HG03520 (cell line): ENCODE measurements at regions not wholly inside any gene's neighbourhood (a gene's known extent, or its start where the extent isn't known, plus 50 kb on each side); places are given as distances from the start of the nearest gene placed in this dataset.

Experiments
- ATAC-seq: cut with Tn5 transposase; IDR thresholded peaks from one replicate; pipeline ENCODE4 v1.9.1; 2021; ENCODE audit warnings: mild to moderate bottlenecking, moderate library complexity; ENCODE audit not compliant: unreplicated experiment

- no peak for ATAC-seq
Measured at GRCh38 chr1:222046684-222047263, 304.9 kb upstream of the DUSP10 start.

- no peak for ATAC-seq
Measured at GRCh38 chr1:222045786-222046185, 303.9 kb upstream of the DUSP10 start.

DNA sequence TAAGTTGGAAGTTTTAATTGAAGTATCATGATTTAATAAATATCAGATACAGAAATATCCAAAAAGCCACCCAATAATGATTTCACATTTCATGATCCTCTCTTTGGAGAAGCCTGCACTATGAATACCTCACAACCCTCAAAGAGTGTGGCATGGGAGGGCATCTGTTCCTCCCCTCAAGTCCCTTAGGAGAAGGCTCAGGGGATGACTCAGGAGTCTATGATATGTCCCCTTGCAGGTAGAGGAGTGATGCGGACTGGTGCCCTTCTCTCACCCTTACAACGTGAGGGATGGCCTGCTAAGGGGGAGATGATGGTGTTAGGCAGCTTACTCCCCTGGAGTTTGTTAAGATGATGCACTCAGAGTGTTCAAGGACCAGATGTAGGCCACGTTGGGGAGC lies 303.3 kb upstream of the DUSP10 start:
- ATAC-seq = no peak

- ATAC-seq = no peak
Measured at GRCh38 chr1:222043444-222044292, 301.8 kb upstream of the DUSP10 start.

DNA sequence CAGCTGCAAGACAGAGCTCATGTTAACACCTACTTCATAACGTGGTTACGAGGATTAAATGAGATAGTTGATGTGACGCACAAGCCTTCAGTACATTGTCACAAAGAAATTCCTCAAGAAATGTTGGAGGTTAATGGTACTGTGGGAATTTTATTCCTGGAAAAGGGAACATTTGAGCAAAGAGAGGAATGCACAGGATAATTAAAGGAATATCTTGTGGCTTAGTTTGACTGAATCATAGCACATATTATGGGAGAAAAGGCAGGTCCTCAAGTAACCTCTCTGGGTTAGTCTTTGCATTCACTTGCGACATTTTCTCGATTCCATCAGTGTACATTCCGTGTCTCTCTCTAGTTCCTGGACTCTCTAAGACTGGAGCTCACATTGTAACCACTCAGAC lies 300.2 kb upstream of the DUSP10 start:
- no peak for ATAC-seq

DNA sequence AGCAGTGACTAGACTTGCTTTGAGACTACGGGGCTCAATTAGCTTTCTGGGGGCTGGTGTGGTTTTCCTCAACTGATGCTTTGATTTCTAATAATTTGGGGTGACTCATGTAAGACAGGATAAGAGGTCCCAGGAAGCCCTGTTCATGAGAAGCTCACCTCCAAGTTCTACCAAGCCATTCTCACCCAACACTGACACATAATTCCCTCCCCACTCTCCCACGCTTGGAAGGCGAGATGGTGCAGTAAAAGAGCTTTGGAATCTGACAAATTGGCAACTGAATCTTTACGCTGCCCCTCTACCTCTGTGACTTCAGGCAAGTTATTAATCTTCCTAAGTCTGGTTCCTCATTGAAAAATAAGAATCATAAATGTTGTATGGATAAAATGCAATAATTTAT lies 299.1 kb upstream of the DUSP10 start:
- ATAC-seq = no peak

DNA sequence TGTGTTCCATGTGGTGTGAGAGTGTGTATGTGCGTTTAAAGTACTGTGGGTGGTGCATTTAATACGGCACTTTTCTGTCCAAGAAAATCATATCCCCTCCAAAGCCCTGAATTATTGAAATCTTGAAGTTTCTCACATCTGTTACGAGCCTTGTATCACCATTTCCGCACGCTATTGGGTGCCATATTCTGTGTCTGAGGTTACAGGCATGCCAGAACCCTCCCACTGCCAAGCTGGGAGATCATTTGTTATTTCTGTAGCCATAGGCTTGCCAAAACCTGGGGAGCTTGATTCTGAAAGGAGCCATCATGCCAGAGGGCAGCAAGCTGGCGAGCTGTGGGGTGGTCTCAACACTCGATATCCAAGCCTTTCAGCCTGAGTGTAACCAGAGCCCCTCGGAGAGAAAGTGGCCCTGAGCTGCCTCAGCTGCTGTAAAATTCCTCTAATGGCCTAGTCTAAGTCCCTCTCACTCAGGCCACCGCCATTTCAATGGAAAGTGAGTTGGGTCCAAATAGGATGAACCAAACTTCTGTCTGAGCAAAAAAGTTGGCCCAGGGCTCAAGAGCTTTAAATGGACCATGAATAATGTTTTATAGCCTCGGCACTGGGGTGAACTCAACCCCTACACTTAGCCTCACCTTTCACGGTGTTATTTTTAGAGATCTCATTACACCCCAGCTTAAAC lies 298.4 kb upstream of the DUSP10 start:
- no peak for ATAC-seq

DNA sequence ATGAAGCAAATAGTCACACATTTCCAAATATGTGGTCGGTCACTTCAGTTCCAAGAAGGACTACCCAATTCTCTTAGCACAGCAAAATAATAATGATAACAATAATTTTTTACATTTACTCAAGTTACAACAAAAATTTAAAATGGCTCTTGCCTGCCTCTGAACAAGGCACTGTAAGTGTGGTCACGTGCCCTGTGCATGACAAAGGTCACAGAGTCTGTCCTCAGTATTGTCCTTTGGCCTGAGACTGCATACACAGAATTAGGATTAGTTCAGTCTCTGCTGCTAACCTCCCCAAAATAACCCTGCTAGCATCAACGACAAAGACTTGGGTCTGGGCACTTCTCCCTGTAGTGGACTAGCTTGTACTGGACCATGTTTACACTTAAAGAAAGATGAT lies 297.1 kb upstream of the DUSP10 start:
- no peak for ATAC-seq

DNA sequence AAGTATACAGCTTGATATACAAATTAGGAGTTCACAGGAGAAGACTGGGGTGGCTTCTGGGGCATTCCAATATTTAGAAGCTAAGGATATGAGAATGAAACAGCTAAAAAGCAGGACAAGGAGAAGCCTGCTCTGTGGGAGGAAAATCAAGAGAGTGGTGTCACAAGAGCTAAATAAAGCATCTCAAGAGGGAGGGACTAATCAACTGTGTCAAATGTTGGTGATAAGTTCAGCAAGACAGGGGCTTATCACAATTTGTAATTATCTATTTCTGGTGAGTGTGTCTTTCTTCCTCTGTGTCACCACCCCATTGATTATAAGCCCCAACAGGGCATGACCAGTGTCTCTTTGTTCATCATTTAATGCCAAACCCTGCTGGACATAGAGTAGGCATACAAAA lies 295.8 kb upstream of the DUSP10 start:
- ATAC-seq = no peak

DNA sequence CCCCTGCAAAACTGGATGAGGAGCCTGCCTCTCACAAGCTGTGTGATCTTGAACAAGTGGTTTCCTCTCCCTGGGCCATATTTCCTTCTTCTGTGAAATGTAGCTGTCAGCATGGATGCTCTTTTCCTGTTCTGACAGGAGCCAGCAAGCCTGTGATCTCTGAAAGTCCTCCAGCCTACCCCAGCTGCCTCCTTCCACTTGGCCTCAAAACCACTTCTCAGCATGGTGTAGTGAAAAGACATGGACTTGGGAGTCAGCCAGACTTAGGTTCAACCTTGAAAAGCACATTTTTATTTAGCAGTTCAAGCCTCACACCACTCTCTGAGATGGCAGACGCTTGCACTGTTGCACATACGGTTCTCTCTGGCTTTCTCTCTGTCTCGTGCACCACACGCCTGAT lies 292.9 kb upstream of the DUSP10 start:
- no peak for ATAC-seq

- no peak for ATAC-seq
Measured at GRCh38 chr1:222033450-222033849, 291.6 kb upstream of the DUSP10 start.

DNA sequence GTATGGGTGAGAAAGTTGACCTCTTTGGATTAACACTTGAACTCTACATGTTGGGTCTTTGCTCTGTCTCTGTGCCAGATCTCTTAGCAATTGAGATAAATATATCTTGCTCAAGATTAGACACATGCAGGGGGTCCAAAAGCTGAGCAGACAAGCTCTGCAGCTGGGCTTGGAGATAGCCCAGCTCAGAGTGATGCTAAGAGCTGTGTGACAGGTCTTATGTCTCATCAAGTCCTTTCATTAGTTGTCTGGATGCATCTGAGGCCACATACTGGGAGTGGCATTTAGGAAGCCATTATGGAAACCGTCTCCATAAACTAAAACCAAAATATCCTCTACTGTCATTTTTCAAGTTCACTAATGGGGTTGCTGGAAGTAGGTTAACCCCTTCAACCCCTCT lies 289.4 kb upstream of the DUSP10 start:
- ATAC-seq = no peak

GRCh38 chr1:222028676-222029075 lies 286.8 kb upstream of the DUSP10 start:
- ATAC-seq = no peak

DNA sequence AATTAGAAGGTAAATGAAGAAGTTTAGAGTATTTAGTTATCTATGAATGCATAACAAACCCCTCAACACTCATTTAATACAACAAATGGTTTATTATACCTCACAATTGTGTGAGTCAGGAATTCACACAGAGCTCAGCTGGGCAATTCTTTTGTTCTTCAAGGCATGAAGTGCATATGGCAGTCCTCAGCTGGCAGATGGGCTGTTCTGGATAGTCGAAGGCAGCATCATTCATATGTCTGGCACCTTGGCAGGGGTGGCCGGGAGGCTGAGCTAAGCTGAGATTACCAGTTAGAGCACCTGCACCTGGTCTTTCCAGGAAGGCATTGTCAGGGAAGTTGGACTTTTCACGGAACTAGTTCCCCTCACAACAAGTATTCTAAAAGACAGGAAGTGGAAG lies 286.2 kb upstream of the DUSP10 start:
- ATAC-seq = no peak

- ATAC-seq = no peak
Measured at GRCh38 chr1:222026280-222026679, 284.4 kb upstream of the DUSP10 start.

DNA sequence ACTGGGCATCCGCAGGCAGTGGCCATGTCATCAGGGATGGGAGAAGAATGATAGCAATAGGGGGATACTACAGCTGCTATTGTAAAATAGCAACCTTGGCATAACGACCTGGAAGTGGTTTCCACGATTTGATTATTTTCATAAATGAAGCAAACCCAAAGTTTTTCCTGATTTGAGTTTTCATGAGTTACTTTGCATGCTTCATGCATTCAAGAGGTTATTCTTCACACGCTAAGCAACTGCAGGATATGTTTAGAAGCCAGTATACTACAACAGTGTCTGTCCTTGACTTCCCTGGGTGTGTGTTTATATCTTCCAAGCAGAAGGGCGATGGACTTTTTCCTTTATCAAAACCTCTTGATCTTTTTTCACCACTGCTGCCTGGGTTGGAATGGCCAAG lies 281.1 kb upstream of the DUSP10 start:
- ATAC-seq = no peak

GRCh38 chr1:222021129-222021528 lies 279.2 kb upstream of the DUSP10 start:
- no peak for ATAC-seq

DNA sequence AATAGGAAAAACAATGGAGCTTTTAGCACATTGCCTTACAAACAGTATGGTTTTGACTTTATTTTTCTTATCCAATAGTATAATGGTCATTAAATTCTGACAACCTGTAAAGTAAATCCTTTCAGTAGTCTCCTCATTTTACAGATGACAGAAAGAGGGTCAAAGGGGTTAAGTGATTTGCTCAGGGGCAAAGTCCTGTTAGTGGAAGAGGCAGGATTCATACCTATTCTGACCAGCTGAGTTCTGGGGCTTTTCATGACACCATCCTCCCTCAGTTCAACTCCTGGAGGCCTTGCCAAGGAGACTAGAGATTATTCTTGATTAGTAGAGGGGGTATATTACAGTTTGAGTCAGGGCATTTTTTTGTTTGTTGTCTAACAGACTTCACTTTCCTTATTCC lies 278.7 kb upstream of the DUSP10 start:
- ATAC-seq = no peak

- ATAC-seq = no peak
Measured at GRCh38 chr1:222019029-222019428, 277.1 kb upstream of the DUSP10 start.

DNA sequence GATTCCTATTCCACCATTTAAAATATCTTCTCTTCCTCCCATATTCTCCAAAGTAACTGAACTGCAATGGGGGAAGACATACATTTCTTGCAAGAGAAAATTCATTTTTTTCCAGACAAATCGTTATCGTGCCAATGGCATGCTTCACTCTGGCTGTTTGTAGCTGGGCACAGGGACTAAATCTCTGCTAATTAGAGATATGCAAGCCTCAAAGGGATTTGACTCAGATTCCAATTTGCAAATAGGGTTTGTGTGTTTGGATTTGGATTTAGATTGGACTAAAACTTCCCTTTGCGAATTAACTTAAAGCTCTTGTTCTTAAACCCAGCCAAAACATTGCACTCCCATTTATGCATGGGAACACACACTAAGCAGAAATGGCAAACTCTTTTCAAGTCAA lies 276.2 kb upstream of the DUSP10 start:
- ATAC-seq = no peak

DNA sequence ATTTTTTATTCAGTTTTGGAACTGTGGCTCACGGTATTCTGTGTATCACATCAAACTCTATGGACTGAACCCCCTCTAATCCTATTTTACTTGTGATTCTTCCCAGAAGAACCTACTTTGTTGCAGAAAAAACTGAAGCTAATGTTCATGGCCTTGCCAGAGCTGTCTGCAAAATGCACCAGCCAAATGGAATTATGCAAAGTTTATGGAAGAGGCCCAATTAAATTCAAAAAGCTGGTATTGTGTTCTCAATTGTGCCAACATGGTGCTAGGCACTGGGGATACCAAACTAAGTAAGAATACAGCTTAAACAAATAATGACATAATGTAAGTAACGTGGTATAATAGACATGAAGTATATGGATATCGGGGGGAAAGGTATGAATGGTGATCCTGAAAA lies 273.8 kb upstream of the DUSP10 start:
- ATAC-seq = no peak

- no peak for ATAC-seq
Measured at GRCh38 chr1:222014001-222014400, 272.1 kb upstream of the DUSP10 start.
